Nephron (organoid): ENCODE measurements at regions not wholly inside any gene's neighbourhood (a gene's known extent, or its start where the extent isn't known, plus 50 kb on each side); places are given as distances from the start of the nearest gene placed in this dataset.
A peak's percentile ranks its signal among the peaks of the same experiment; 100 is the strongest.

Experiments
- H3K27ac Mint-ChIP-seq, 3 experiments: 2 replicates each; pipeline ENCODE4 v1.8.0; 2020; ENCODE audit warnings: mixed read lengths in 3 of 3, mild to moderate bottlenecking in 2 of 3, moderate library complexity in 1 of 3
- H3K27me3 Mint-ChIP-seq: 2 replicates; pipeline ENCODE4 v1.8.0; 2021; ENCODE audit warnings: low read depth, mild to moderate bottlenecking, moderate library complexity, mixed read lengths
- H3K36me3 Mint-ChIP-seq: 2 replicates; pipeline ENCODE4 v1.8.0; 2020; ENCODE audit warnings: low read depth, mixed read lengths
- H3K4me1 Mint-ChIP-seq: 2 replicates; pipeline ENCODE4 v1.8.0; 2020; ENCODE audit warnings: mixed read lengths
- H3K4me3 Mint-ChIP-seq, 3 experiments: 2 replicates each; pipeline ENCODE4 v1.8.0; 2020; ENCODE audit warnings: mild to moderate bottlenecking in 3 of 3, mixed read lengths in 3 of 3, moderate library complexity in 2 of 3
- H3K9me3 Mint-ChIP-seq: 2 replicates; pipeline ENCODE4 v1.8.0; 2020; ENCODE audit warnings: mixed read lengths
- TF ChIP-seq, protein P1 (sequence below), 3 experiments: fragments of 200-600 bp; sonication (generic); IDR thresholded peaks; one replicate each; pipeline ENCODE4 v1.5.0; 2021; ENCODE audit warnings: antibody characterized with exemption in 3 of 3; ENCODE audit not compliant: unreplicated experiment in 3 of 3

DNA sequence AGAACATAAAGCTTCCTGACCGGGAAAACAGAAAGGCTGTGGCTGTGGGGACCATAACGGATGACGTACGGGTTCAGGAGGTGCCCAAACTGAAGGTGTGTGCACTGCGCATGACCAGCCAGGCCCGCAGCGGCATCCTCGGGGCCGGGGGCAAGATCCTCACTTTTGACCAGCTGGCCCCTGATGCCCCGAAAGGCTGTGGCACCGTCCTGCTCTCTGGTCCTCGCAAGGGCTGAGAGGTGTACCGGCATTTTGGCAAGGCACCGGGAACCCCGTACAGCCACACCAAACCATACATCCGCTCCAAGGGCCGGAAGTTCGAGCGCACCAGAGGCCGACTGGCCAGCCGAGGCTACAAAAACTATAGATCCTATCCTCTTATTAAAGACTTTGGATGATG lies 179.3 kb downstream of the PTN start:
- TF ChIP-seq, protein P1, sequence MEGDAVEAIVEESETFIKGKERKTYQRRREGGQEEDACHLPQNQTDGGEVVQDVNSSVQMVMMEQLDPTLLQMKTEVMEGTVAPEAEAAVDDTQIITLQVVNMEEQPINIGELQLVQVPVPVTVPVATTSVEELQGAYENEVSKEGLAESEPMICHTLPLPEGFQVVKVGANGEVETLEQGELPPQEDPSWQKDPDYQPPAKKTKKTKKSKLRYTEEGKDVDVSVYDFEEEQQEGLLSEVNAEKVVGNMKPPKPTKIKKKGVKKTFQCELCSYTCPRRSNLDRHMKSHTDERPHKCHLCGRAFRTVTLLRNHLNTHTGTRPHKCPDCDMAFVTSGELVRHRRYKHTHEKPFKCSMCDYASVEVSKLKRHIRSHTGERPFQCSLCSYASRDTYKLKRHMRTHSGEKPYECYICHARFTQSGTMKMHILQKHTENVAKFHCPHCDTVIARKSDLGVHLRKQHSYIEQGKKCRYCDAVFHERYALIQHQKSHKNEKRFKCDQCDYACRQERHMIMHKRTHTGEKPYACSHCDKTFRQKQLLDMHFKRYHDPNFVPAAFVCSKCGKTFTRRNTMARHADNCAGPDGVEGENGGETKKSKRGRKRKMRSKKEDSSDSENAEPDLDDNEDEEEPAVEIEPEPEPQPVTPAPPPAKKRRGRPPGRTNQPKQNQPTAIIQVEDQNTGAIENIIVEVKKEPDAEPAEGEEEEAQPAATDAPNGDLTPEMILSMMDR (IDR thresholded peaks at IDR 0.05; ENCODE audit: unreplicated experiment in 3 of 3) = no peak
- H3K4me3 Mint-ChIP-seq = no peak overlapping the region
- H3K4me1 Mint-ChIP-seq = peaks cover 19% of the 10 kb centered on the region
- peaks cover 4% of the 10 kb centered on the region for H3K27me3 Mint-ChIP-seq
- no peak overlapping the region for H3K27ac Mint-ChIP-seq
- no peaks in the 10 kb centered on the region for H3K9me3 Mint-ChIP-seq
- no peaks in the 10 kb centered on the region for H3K36me3 Mint-ChIP-seq

DNA sequence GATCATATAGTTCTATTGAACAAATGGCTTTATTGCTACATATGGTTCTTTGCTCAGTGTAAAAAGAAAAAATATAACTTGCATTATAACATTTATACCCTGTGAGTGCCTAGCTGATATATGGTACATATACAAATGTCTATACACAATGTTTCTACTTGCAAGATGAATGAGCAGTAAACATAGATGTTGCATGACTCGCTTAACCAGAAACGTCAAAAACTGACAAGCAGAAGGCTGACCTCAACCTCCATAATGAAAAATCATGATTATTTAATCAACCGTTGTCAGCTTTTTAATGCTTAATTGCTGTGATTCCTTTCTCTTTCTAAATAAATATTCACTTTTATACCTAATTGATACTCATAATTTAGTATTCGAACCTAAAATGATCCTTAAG lies 183.3 kb downstream of the PTN start:
- Mint-ChIP-seq H3K9me3 (peaks cover 3% of the 10 kb centered on the region), H3K27ac (no peak overlapping the region), H3K4me3 (no peak overlapping the region), H3K36me3 (no peaks in the 10 kb centered on the region), H3K4me1 (peaks cover 4% of the 10 kb centered on the region), H3K27me3 (no peaks in the 10 kb centered on the region)
- TF ChIP-seq, protein P1 (IDR thresholded peaks at IDR 0.05; ENCODE audit: unreplicated experiment in 3 of 3) = no peak

DNA sequence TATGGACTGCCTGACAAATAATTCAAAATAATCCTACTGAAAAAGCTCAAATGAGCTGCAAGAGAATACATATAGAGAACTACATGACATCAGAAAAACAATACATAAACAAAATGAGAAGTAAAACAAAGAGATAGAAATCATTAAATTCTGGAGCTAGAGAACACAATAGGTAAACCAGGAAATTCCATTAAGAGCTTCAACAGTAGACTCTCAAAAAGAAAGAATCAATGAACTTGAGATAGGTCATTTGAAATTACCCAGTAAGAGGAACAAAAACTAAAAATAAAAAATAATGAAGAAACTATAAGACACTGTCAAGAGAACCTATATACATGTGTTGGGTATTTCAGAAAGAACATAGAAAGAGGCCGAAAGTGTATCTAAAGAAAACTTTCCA lies 186.3 kb downstream of the PTN start:
- no peak overlapping the region for H3K4me3 Mint-ChIP-seq
- H3K27ac Mint-ChIP-seq = no peak overlapping the region
- no peaks in the 10 kb centered on the region for H3K27me3 Mint-ChIP-seq
- no peaks in the 10 kb centered on the region for H3K4me1 Mint-ChIP-seq
- TF ChIP-seq, protein P1 (IDR thresholded peaks at IDR 0.05; ENCODE audit: unreplicated experiment in 3 of 3) = no peak
- H3K9me3 Mint-ChIP-seq = peaks cover 3% of the 10 kb centered on the region
- H3K36me3 Mint-ChIP-seq = no peaks in the 10 kb centered on the region

DNA sequence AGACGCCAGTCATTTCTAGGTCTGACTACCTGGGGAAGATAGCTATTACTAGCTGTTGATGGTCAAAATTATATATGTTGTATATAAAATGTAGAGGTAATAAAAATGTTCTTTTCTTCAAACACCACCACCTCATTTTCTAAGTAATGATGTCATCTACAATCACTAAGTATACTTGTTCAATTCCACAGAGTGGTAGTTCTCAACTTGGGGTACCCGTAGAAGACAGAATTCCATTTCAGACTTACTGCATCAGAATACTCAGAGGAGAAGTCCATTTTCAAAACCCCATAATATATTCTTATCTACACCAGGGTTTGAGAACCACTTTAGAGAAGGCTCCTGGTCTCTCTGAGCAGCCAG lies 191.9 kb downstream of the PTN start:
- Mint-ChIP-seq H3K27ac (no peak overlapping the region), H3K4me1 (peaks cover 9% of the 10 kb centered on the region), H3K4me3 (no peak overlapping the region), H3K9me3 (no peaks in the 10 kb centered on the region), H3K27me3 (no peaks in the 10 kb centered on the region), H3K36me3 (no peaks in the 10 kb centered on the region)
- TF ChIP-seq, protein P1 (IDR thresholded peaks at IDR 0.05; ENCODE audit: unreplicated experiment in 3 of 3) = no peak

DNA sequence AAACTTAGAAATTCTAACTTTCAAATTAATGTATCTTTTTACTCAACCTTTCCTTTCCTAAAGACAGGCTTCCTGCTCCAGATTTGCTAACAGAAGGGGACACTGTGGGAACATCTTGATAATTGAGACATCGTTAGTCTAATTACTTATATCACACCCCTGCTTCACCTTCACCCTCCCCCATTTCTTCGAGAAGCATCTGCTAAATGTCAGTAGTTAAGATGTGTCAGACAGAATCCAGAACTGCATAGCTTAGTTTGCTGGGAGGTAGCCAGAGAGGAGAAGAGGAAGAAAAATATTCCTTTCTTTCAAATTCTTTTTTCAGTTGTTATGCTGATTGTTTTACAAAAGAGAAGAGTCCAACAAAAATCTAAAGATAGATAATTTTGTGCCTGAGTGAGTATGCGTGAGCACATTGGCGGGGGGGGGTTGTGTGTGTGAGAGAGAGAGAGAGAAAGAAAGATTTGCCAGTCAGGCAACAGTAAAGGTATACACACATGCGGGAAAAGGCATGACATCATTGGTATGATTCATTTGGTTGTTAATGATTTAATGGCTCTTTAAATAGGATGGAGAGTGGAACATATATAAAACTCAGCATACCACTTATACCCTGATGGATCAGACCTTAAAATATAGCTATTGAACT lies 192.4 kb downstream of the PTN start:
- H3K9me3 Mint-ChIP-seq = no peaks in the 10 kb centered on the region
- no peak overlapping the region for H3K4me3 Mint-ChIP-seq
- no peaks in the 10 kb centered on the region for H3K27me3 Mint-ChIP-seq
- TF ChIP-seq, protein P1 (IDR thresholded peaks at IDR 0.05; ENCODE audit: unreplicated experiment in 3 of 3) = no peak
- no peaks in the 10 kb centered on the region for H3K36me3 Mint-ChIP-seq
- H3K27ac Mint-ChIP-seq = peak overlapping the region; percentile 6 to 73 (median 28)
- H3K4me1 Mint-ChIP-seq = peaks cover 11% of the 10 kb centered on the region

DNA sequence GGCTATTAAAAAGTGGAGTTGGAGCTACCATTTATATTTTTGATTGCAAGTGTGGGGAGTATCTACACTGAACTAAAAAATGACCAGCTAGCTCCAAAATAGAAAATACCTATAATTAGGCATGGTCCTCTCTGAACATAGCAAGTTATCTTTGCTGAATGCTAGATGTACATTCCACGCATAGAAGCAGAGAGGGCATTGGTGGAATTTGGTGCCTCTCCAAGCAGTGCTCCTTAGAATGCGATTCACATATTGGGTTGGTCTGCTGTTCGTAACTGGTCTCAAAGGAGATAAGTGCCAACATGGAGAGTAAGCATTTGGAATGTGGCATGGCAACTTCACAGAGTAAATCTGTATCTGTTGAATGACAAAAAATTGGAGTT lies 196.2 kb downstream of the PTN start:
- H3K27me3 Mint-ChIP-seq = no peaks in the 10 kb centered on the region
- H3K4me3 Mint-ChIP-seq = no peak overlapping the region
- peaks cover 5% of the 10 kb centered on the region for H3K9me3 Mint-ChIP-seq
- H3K4me1 Mint-ChIP-seq = peaks cover 11% of the 10 kb centered on the region
- TF ChIP-seq, protein P1 (IDR thresholded peaks at IDR 0.05; ENCODE audit: unreplicated experiment in 3 of 3) = no peak
- peak overlapping the region in 2 of 3 experiments; percentile 34 to 88 for H3K27ac Mint-ChIP-seq
- no peaks in the 10 kb centered on the region for H3K36me3 Mint-ChIP-seq
